CD4-positive, alpha-beta T cell treated with Interleukin-4 for 1 hour (primary cell): ENCODE measurements at regions not wholly inside any gene's neighbourhood (a gene's known extent, or its start where the extent isn't known, plus 50 kb on each side); places are given as distances from the start of the nearest gene placed in this dataset.
A peak's percentile ranks its signal among the peaks of the same experiment; 100 is the strongest.

Experiments used
- DNase-seq, 2 donors: peaks; one replicate each; pipeline ENCODE4 v3.0.0-alpha.2; 2020 to 2022

DNA sequence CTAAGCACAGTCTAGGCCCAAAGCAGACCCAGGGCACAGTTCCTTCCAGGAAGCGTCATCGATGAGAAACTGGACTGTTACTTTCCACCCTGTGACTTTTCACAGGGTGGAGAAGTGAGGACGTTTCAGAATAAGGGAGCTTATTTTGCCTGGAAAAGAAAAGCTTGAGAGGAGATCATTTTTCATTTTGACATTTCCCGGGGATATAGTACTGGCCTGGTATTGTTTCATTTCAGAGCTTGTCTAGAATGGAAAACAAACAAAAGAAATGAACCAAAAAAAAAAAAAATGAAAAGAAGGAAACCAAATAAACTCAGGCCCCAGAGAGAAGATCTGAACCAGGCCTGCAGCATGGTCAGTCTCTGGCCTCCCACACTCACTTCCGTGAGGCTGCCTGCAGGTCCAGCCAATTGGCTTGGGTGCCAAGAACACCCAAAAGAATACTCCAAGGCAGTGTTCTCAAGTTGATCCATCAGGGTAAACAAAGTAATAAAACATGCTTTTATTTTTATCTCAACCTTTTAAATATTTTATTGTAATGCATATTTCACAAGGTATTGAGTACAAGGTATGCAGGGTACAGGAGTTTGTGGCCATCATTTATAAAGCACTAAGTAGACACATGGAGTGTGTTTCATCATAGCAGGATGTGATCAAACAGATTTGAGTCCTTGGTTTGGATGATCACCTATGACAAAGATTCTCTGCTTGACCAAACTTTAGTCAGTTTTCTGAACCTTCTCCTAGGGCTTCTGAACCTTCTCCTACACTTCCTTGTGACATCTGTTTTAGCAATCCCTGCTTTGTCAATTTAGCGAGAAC lies 176.9 kb upstream of the GGTLC1 start:
- DNase-seq: no peak

DNA sequence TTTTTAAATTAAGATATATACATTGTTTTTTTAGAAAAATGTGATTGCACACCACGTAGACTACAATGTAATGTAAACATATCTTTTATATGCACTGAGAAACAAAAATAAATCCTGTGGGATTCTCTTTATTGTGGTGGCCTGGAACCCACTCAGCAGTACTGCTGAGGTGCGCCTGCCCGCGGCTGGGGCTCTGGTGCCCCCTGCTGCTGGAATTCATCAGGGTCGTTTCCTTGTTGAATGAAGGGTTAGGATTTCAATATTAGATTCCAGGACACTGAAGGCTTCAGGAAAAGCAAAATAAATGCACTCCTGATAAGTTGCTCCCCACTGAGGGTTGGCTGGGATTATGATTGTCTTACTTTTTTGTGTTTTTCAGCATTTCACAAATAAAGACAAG lies 175.8 kb upstream of the GGTLC1 start:
- DNase-seq: peak in 1 of 2 donors; percentile 40

DNA sequence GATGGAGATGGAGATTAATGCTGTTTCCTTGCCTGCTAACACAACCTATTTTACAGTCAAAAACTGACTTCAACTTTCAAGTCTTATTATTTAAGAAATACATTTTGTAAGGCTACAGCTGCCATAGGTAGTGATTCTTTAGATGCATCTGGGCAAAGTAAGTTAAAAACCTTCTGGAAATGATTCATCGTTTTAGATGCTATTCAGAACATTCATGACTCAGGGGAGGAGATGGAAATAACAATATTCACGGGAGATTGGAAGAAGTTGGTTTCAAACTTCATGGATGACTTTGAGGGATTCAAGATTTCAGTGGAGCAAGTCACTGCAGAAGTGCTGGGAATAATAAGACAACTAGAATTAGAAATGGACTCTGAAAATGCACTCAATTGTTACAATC lies 174.9 kb upstream of the GGTLC1 start:
- DNase-seq: no peak

DNA sequence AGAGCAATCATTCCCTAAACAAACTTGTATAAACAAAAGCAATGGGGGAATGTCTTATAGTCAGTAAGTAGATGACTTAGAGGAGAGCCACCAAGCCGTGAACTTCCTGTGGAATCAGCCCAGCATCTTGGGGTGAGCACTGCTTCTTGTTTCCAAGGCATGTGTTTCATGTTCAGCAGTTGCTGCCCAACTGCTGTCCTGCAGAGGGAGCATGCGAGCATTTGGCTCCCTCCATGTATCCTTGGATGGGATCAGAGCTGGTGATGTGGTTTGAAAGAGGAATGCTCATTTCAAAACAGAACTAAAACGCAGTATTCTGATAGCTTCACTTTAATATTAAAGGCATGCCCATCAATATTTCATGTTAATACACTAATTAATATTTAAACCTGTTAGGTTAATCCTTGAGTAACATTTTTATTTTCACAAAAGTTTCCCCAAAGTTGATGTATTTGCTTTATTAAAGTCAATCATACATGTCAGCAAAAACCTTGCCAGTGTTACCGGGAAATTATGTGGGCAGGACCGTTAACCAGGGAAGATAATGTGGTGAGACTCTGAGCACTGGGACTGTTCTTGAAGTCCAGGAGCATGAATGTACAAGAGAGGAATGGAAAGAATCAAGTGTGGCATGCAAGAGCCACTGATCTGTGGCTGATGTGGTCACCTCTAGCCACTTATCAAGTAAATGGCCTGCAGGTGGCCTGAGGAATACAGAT lies 172.1 kb upstream of the GGTLC1 start:
- DNase-seq: no peak

DNA sequence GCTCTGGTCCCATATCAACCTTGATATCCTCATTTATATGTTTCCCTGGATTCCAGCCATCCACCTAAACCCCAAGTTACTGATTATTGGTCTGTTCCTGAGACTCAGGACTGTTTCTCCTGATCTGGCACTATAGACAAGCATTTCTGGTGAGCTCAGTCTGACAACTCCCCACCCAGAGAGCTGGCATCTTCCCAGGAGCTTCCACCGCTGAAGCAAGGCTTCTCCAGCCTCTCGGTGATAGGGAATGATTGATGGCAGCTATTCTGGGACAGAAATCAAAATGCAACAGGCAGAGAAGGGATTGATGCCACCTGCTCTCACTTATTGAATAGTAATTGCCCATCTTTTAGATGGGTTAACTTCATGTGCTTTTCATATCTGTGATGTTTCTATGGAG lies 169.7 kb upstream of the GGTLC1 start:
- DNase-seq: no peak

DNA sequence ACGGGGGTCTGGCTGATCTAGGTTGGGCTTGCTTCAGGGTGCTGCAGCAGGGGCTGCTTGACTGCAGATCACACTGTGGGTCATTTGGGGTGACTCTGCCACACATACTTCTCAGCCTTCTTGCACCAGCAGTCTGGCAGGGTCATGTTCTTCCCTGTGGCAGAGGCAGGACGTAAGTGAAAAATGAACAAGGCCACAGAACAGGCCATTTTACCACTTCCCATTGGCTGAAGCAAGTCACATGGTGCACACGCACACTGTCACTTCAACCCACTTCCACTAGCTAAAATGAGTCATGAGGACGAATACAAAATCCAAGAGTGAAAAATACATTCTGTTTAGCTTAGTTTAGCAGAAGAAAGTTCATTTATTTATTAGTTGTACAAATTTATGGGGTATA lies 168.6 kb upstream of the GGTLC1 start:
- peak; percentile 65 to 69 for DNase-seq

DNA sequence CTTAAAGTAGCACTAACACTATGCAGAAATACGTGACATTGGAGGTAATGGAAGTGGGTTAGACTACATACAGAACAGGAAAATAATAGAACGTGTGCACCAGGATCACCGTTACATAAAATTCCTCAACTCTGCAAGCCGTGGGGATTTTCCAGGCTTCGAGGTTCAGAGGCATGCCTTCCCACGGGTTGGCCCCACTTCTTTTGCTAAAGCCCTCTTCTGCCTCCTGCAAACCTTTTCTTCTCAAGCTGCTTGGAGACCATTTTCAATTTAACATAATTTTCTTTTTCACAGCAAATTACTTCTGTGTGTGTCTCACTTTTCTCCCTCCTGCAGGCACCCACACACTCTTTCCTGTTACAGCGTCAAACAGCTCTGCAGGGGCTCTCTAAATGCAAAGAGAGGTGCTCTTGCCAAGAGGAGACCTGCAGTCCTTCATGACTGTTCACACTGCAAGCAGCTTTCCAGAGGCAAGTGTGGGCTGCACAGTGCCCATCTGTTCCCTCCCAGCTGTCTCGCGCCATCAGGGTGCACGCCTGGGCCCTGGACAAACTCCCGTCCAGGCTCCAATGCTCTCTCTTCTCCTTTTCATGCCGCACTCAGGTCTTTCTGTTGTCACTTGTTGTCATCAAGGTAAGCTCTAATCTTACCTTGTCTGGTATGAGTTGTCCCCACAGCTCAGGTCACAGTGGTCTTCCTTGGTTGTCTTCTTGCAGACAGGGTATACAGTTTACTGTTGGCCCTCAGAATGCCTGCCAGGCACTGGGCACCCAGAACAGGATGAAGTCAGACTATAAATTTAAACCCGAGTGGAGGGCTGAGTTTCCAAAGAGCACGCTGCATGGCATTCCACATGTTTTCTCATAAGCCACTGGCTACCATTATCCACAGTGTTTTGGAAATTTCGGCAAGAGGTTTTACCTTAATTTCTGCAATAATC lies 164.8 kb upstream of the GGTLC1 start:
- DNase-seq: no peak

DNA sequence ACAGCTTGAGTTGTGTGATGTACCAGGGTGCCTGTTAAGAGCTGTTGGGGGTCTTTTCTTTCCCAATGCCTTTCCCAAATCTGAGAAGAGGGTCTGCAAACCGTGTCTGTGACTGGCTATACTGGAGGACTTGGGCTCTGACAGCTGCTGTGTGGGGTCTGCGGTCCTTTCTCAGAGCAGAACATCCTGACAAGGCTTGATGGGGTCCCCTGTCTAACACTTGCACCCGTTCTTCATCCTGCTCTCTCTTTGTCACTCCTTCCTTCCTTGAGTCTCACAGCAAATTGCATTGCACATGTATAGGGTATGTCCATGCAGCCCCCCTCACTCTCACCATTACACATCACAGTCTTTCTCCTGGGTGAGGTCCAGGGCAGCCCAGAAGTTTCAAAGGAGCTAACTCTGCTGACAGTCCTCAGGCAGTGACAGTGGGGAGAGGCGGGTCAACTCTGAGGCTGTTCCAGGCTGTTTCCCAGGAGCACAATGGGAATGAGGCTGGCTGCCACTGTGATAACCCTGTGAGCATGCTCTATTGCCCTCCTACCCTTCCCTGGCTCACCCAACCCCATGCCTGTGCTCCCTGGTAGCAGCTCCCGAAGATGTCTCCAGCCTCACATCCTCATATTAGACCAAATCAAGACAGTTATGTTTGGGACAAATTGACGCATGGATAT lies 163.2 kb upstream of the GGTLC1 start:
- no peak for DNase-seq

DNA sequence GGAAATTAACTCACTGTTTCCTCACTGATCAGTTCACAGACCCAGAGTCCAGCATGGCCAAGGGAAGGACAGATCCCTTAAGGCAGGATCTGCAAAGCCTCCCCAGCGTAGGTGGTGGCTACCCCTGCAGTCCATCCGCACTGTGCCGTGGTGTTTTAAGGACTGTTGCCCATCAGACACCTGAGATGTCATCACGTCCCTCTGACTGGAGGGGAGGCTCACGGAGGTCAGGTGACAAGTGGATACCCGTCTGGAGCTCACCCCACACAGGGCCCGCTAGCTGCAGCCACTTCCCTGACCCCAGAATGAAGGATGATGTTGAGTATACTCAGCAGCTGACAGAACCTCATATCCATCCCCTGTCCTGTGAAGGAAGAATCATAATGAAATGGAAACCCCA lies 161.8 kb upstream of the GGTLC1 start:
- DNase-seq: no peak

DNA sequence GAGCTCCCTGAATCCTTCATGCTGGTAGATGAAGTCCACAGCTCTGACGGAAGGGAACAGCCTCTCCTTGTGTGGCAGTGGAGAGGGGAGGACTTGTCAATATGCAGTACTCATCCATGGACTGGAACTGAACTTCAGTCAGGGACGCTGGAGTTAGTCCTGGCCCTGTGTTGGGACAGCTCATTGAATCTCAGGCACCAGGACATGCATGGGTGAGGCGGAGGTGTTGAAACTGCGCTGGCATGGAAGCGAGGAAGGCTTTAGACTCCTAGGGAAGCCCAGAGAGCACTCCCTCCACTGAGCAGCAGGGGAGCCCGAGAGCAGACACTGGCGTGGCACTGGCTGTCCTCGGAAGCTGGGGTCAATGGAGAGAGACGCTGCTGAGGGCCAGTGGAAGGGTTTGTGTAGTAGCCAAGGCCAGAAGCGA lies 161.3 kb upstream of the GGTLC1 start:
- DNase-seq: no peak

DNA sequence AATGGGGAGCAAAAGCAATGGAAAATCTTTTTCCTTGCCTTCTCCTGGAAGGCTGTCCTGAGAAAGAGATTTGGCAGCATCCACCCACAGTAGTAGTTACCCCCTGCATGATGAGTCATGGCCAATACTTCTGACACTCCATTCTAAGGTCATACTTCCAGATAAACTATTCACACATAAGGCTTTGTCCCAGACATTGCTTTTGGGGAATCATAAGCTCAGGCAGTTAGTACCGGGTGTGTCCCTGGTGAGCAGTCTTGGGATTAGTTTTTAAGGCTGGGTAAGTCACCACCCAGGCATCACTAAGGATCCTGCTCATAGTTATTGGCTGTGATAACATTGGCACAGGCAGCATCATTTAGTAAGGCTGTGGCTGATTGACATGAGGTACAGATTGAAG lies 160.6 kb upstream of the GGTLC1 start:
- no peak for DNase-seq

DNA sequence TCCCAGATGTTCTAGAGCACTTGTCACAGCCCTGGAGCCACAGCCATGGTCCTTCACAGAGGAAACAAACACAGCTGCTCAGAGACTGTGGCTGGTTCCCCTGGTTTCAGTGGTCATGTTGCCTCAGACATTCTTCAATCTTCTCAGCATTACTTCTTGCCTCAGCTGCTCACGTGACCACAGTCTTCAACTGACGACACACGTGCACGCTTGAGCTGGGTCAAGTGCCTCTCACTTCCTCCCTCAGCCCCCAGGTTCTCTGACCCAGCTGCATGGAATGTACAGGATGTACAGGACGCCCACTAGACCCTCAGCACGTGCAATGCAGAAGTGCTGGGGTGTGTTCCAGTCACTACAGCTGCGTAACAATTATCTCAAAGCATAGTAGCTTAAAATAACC lies 159.8 kb upstream of the GGTLC1 start:
- DNase-seq: peak; percentile 45 to 49

DNA sequence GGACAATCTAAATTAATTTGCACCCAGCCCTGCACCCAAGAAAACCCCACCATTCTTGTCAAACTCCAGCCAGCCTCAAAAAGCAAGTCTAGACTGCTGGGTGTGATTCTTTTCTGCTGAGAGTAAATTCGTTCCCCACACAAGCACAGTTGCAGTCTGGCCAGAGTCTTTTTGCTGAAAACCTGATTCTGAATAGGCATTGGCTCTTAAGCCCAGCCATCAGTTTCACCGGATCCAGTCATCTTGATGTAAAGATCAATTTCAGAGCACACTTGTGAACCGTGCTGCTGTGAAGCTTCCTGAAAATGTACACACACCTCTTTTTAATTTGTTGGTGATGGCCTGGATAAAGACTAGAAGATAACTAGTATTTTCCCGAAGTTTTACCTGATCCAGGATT lies 159.4 kb upstream of the GGTLC1 start:
- DNase-seq: peak in 1 of 2 donors; percentile 12

DNA sequence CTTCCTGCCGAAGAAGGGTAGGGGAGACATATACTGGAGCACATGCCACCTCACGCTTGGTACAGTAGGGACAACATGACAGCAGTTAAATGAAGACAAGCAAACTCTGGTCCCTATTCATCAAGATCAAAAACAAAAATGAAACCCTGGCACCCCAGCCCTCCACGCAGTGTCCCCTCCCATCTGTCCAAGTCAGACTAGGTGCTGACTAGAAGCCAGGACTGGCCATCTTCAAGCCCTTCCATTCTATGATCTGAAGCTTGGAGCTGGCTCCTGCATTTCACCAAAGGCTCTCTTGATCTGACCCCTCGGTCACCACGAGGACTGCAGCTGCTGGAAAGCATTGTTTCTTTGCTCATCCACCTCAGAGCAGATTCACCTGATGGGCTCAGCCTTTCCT lies 158.9 kb upstream of the GGTLC1 start:
- no peak for DNase-seq

DNA sequence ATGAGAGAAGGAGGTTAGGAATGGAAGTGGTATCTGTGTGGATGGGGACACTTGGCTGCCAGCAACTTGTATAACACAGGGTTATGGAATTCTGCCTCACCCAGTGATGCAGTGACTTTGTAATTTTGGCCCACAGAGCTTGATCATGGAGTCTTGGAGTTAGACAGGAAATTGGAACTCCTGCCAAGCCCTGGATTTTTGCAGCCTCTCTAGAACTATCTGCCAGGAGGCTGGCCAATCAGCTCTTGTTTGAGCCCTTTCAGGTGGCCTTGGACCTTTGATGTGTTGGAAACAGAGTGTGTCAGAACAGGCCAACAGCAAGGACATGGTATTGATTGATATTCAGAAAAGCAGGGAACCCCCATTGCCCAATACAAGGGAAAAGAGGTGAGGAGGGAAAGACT lies 157.7 kb upstream of the GGTLC1 start:
- no peak for DNase-seq

DNA sequence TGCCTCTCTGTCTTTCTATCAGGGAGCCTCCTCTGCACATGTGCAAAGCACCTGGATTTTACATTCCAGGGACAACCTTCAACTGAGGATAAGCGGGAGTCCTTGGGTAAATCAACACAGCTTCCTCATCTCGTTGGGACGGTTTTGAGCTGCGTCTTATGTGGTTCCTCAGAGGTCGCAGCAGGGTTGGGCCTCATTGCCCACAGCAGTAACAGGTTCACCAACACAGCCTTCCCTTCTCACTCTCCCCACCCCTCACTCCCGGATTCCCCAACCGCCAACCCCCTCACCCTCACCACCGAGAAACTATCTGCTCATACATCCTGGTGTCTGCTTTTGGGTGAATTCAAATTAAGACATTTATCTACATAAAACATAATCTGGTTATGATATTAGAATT lies 155.8 kb upstream of the GGTLC1 start:
- no peak for DNase-seq

DNA sequence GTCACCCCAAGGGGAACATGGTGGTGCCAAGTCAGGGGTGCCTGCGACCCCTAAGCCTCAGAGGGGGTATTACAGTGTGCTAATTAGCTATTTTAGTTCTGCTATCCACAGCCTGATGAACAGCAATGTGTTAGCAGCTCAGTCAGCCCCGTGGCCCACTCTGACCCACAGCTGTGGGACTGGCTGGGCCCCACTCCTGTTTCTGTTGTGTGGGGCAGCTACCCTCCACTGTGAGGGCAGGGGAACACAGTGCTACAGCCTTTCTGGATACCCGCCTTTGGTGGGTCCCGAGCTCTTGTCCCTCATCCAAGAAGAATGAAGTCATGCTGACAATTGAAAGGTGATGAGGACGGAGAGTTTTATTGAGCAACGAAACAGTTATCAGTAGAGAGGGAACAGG lies 152.5 kb upstream of the GGTLC1 start:
- DNase-seq: no peak

DNA sequence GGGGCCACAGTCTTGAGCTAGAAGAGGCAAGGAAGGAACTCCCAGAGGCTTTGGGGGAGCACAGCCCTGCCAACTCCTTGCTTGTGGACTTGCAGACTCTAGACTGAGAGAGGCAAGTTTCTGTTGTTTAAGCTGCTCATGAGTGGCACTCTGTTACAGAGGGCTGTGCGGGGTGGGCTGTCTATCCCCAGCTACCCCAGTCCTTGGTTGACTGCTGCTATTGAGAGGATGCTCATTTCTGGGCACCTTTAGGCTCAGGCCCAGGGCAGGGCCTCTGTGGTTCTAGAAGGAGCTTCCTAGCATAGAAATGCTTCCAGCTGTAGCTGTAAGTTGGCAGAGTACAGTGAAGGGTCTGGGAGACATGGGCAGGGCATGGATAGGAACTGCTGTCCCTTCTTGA lies 151.3 kb upstream of the GGTLC1 start:
- no peak for DNase-seq

DNA sequence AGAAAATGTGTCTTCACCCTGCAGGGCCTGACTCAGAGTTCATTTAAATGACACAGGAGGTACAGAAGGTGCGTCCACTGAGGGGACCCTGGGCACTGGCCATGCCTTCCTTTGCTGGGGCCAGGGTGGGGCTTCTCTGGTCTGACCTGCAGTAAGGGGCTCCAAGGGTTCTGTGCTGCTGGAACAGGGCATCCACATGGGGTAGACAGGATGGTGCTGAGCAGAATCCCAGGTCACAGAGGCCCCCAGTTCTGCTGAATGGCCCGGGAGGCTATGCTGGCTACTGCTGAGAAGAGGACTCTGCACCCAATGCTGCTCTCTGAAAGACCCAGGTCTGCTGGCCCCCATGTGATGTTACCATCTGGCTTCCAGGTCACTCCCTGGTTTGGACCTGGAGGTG lies 150.4 kb upstream of the GGTLC1 start:
- no peak for DNase-seq

DNA sequence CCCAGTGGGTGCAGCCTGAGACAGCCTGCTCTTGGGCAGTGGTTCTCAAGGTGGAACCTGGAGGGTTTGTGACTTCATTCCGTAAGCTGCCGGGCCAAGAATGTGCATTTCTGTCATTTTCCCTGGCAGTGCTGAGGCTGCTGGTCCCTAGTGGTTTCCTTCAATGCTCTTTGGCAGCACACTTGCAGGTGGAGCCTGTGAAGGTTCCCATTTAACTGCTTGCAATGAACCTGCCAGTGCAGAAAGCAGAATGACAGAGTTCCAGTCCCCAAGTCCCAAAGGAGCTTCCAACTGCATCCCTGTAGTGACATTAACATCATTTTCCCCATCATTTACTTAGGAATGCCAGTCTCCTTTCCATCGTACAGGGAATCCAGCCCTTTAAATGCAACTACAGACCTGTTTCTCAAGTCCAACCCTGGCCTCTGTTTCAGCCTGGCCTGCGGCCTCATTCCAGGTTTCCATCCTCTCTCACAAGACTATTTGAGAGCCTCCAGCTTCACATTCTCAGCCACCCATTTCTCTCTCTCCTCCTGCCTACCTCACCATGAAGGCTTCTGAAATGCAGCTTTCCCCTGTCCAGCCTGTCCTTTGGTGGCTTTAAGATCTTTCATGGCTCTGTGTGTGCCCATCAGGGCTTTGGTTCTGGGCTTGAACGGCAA lies 149.7 kb upstream of the GGTLC1 start:
- no peak for DNase-seq

DNA sequence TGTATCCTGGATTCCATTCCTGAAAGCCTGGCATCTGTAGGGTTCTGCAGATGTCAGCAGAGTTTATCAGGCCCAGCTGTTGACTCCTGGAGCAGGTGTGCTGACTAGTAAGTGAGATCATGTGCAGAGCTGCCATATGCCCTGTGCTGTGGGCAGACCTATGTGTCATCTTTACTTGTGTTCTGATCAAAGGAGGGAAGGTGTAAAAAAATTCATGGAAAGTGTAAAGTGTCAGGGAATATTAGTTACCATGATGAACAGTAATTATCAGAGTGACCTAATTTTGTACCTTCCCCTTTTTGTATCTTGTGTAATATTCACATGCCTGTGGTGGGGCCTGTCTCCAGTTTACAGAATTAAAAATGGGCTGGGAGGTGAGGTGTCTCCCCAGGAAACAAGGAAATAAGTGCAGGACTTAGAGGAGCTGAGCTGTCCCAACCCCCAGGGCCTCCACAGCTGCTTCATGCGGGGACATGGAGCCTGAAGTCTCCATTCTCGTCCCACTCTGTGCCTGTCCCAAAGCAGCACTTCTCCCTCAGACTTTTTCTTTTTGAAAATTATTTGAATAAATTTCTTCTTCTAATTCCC lies 148.2 kb upstream of the GGTLC1 start:
- DNase-seq: no peak

DNA sequence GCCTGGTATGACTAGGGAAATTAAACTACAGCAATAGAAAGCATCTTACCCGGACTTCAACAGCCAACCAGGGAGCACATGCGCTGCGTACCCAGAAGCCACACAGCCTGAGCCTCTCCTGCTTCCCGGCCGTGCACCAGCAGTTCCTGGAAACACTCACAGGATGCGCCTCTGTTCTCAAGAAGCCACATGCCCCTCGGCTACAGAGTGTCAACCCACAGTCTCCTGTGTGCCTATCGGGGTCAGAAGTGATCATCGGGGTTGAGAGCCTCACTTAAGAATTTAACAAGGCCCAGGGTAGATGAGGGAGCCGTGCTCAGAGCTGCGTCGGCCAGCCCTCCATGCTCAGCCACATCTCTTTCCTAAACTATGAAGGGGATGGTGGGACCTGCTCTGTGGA lies 147.2 kb upstream of the GGTLC1 start:
- peak; percentile 18 to 23 for DNase-seq
